ENCODE measurements at regions not wholly inside any gene's neighbourhood (a gene's known extent, or its start where the extent isn't known, plus 50 kb on each side); places are given as distances from the start of the nearest gene placed in this dataset.
"Not testable (repeated sequence)": the region's sequence is repeated elsewhere in the genome, so short reads cannot be mapped to it uniquely, and the experiment has no call there.

DNA sequence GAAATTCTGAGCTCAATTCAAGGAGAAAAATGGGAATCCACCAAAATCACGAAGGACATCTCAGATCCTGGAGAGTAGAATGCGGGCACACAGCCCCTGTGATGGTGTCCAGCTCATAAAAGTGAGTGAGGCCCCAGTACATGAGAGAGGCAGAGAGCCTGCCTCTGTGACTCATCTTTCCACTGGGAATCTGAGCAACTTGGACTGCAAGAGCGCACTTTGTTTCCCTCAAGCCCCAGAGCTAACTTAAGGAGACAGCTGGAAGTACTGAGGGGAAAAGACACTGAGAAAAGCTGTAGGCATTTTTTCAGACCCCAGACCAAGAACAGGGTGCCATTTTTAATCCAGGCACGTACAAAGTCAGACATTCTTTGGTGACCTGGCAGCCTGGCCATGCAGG lies 273.7 kb downstream of the C11orf87 start:
- no peak overlapping the region for H3K9ac ChIP-seq
- no peaks in the 10 kb centered on the region for H3K36me3 ChIP-seq
- no peak overlapping the region for H3K4me2 ChIP-seq
- no peaks in the 10 kb centered on the region for H4K20me1 ChIP-seq
- H3K27ac ChIP-seq: no peak overlapping the region
- peaks cover 17 to 49% (median 31%) of the 10 kb centered on the region in 11 experiments for H3K9me3 ChIP-seq (replicated peaks in 1 of 11)
- H3K27me3 ChIP-seq: no peaks in the 10 kb centered on the region
- no peak overlapping the region for H3K4me3 ChIP-seq
- TF ChIP-seq Cebpa-rat (IDR thresholded peaks at IDR 0.05): no peak
- H3K4me1 ChIP-seq: no peaks in the 10 kb centered on the region

- Histone ChIP-seq H3K4me1 (no peaks in the 10 kb centered on the region), H3K36me3 (no peaks in the 10 kb centered on the region), H3K4me3 (no peak overlapping the region), H3K27me3 (no peaks in the 10 kb centered on the region), H3K9me3 (replicated peaks in 1 of 11) (peaks cover 17 to 50% (median 31%) of the 10 kb centered on the region in 11 experiments), H3K9ac (no peak overlapping the region), H3K27ac (no peak overlapping the region), H4K20me1 (no peaks in the 10 kb centered on the region), H3K4me2 (no peak overlapping the region)
- TF ChIP-seq Cebpa-rat (IDR thresholded peaks at IDR 0.05): no peak
These were observed 274.4 kb downstream of the C11orf87 start for GRCh38 chr11:109696191-109696897.

GRCh38 chr11:109697140-109697843 lies 275.3 kb downstream of the C11orf87 start:
- Histone ChIP-seq H4K20me1 (no peaks in the 10 kb centered on the region), H3K27ac (no peak overlapping the region), H3K9ac (no peak overlapping the region), H3K4me1 (no peaks in the 10 kb centered on the region), H3K36me3 (no peaks in the 10 kb centered on the region), H3K27me3 (no peaks in the 10 kb centered on the region), H3K4me3 (no peak overlapping the region), H3K9me3 (replicated peaks in 1 of 11) (peaks cover 17 to 57% (median 31%) of the 10 kb centered on the region in 11 experiments), H3K4me2 (no peak overlapping the region)
- no peak for TF ChIP-seq Cebpa-rat (IDR thresholded peaks at IDR 0.05)

GRCh38 chr11:109698237-109698636 lies 276.2 kb downstream of the C11orf87 start:
- no peak overlapping the region for H3K4me3 ChIP-seq
- H3K4me1 ChIP-seq: no peaks in the 10 kb centered on the region
- peaks cover 17 to 56% (median 31%) of the 10 kb centered on the region in 11 experiments for H3K9me3 ChIP-seq (replicated peaks in 1 of 11)
- H3K27me3 ChIP-seq: no peaks in the 10 kb centered on the region
- no peak overlapping the region for H3K27ac ChIP-seq
- no peak for TF ChIP-seq Cebpa-rat (IDR thresholded peaks at IDR 0.05)
- no peaks in the 10 kb centered on the region for H4K20me1 ChIP-seq
- H3K36me3 ChIP-seq: no peaks in the 10 kb centered on the region
- H3K4me2 ChIP-seq: no peak overlapping the region
- no peak overlapping the region for H3K9ac ChIP-seq

DNA sequence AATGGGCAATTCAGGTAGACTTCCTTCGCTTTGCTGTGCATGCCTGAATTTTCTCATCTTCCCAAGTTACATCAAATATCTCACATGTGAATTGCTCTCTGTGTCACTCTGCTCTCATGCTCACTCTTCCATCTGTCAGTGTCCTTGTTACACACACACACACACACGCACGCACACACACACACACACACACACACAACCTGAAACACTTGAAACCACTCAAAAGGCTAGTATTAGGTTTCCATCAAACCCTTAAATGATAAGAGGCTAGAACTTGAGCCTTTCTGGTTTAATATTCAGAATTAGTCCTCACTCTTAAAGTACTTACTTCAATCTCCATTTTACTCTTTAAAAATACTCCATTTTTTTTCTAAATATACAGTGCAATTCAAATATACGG lies 282.4 kb downstream of the C11orf87 start:
- Histone ChIP-seq H3K36me3 (no peaks in the 10 kb centered on the region), H4K20me1 (no peaks in the 10 kb centered on the region), H3K4me2 (no peak overlapping the region), H3K27me3 (no peaks in the 10 kb centered on the region), H3K4me1 (peaks cover 0 to 27% (median 0%) of the 10 kb centered on the region in 10 experiments; a peak in 5 of 20 replicates), H3K4me3 (no peak overlapping the region), H3K27ac (no peak overlapping the region), H3K9me3 (replicated peaks in 1 of 11) (peaks cover 0 to 8% (median 0%) of the 10 kb centered on the region in 11 experiments; a peak in 1 of 22 replicates), H3K9ac (no peak overlapping the region)
- TF ChIP-seq Cebpa-rat (IDR thresholded peaks at IDR 0.05): no peak

DNA sequence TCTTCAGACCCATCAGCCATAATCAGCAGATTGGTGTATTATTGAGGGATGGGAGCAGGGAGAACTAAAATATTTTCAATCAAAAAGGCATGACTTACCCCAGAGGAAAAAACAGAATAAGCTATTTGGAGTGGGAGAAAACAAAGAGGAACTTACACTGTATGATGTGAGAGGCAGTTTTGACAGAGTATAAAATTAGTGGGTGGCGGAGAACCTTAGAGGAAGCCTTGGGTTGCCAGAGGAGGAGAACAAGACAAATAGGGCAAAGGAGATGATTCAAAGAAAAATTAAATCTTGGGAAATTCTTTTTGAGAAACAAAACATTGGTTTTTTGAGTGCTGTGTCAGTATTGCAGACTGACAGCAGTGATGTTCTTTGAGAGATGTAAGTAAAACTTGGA lies 285.0 kb downstream of the C11orf87 start:
- TF ChIP-seq Cebpa-rat (IDR thresholded peaks at IDR 0.05): no peak
- peaks cover 0 to 4% (median 0%) of the 10 kb centered on the region in 11 experiments; a peak in 2 of 22 replicates for H3K9me3 ChIP-seq (replicated peaks in 1 of 11)
- H3K4me3 ChIP-seq: no peak overlapping the region
- peak overlapping the region in 2 of 11 experiments; percentile 50 to 60; a peak in 4 of 22 replicates for H3K4me2 ChIP-seq
- H3K27ac ChIP-seq: peak overlapping the region in 2 of 11 experiments; percentile 43 to 60; a peak in 3 of 22 replicates
- H3K36me3 ChIP-seq: no peaks in the 10 kb centered on the region
- peaks cover 0 to 27% (median 0%) of the 10 kb centered on the region in 10 experiments; a peak in 5 of 20 replicates for H3K4me1 ChIP-seq
- 0 out of 22 replicates have a peak overlapping the region, but pooled peaks of 1 of the 11 experiments have one; percentile 17 for H3K9ac ChIP-seq
- no peaks in the 10 kb centered on the region for H3K27me3 ChIP-seq
- no peaks in the 10 kb centered on the region for H4K20me1 ChIP-seq

DNA sequence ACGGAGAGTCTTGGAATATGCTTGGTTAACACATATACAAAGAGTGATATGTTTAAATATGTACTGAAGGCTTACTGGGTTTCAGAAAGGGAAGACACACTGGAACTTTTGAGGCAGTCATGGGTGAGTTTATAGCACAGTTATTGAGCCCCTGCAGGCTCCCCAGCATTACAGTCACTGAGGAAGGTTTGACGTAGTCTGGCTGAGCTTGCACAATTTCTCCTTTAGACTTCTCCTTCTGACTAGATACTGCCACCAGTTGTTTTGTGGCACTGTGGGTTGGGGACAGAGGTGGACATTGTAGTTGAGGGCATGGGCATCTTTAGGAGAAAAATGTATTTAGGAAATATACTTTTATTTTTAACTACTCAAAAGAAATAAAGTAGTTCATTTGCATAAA lies 285.4 kb downstream of the C11orf87 start:
- peak overlapping the region in 2 of 11 experiments; percentile 43 to 60; a peak in 3 of 22 replicates for H3K27ac ChIP-seq
- H4K20me1 ChIP-seq: no peaks in the 10 kb centered on the region
- H3K4me2 ChIP-seq: peak overlapping the region in 3 of 11 experiments; percentile 18 to 60 (median 50); a peak in 4 of 22 replicates
- no peak overlapping the region for H3K4me3 ChIP-seq
- H3K9ac ChIP-seq: 0 out of 22 replicates have a peak overlapping the region, but pooled peaks of 1 of the 11 experiments have one; percentile 17
- no peak for TF ChIP-seq Cebpa-rat (IDR thresholded peaks at IDR 0.05)
- H3K36me3 ChIP-seq: no peaks in the 10 kb centered on the region
- no peaks in the 10 kb centered on the region for H3K27me3 ChIP-seq
- peaks cover 0 to 27% (median 0%) of the 10 kb centered on the region in 10 experiments; a peak in 5 of 20 replicates for H3K4me1 ChIP-seq
- peaks cover 0 to 7% (median 1%) of the 10 kb centered on the region in 11 experiments; a peak in 7 of 22 replicates for H3K9me3 ChIP-seq (replicated peaks in 1 of 11)

- no peak overlapping the region for H3K4me3 ChIP-seq
- peaks cover 0 to 27% (median 0%) of the 10 kb centered on the region in 10 experiments; a peak in 5 of 20 replicates for H3K4me1 ChIP-seq
- peaks cover 0 to 15% (median 6%) of the 10 kb centered on the region in 11 experiments; a peak in 8 of 22 replicates for H3K9me3 ChIP-seq (replicated peaks in 1 of 11)
- no peak overlapping the region for H3K9ac ChIP-seq
- H3K27me3 ChIP-seq: no peaks in the 10 kb centered on the region
- no peak for TF ChIP-seq Cebpa-rat (IDR thresholded peaks at IDR 0.05)
- no peak overlapping the region for H3K27ac ChIP-seq
- H3K4me2 ChIP-seq: no peak overlapping the region
- H3K36me3 ChIP-seq: no peaks in the 10 kb centered on the region
- no peaks in the 10 kb centered on the region for H4K20me1 ChIP-seq
These were observed 286.2 kb downstream of the C11orf87 start for GRCh38 chr11:109708184-109708583.

- not testable (repeated sequence) for H3K27ac ChIP-seq, H3K4me3 ChIP-seq, H4K20me1 ChIP-seq, H3K27me3 ChIP-seq, H3K4me1 ChIP-seq, H3K4me2 ChIP-seq, H3K9ac ChIP-seq, H3K36me3 ChIP-seq
- H3K9me3 ChIP-seq (replicated peaks in 1 of 11): peaks cover 20 to 53% (median 34%) of the 10 kb centered on the region in 11 experiments; a peak in 21 of 22 replicates
These were observed 292.5 kb downstream of the C11orf87 start for GRCh38 chr11:109714444-109714843.

GRCh38 chr11:109715424-109715823 lies 293.4 kb downstream of the C11orf87 start:
- not testable (repeated sequence) for H3K27me3 ChIP-seq, H3K36me3 ChIP-seq, H3K9ac ChIP-seq, H3K27ac ChIP-seq, H3K4me1 ChIP-seq, H3K4me2 ChIP-seq, H3K4me3 ChIP-seq, H4K20me1 ChIP-seq
- H3K9me3 ChIP-seq (replicated peaks in 1 of 11): peaks cover 20 to 53% (median 34%) of the 10 kb centered on the region in 11 experiments; a peak in 21 of 22 replicates
